ENCODE measurements at regions not wholly inside any gene's neighbourhood (a gene's known extent, or its start where the extent isn't known, plus 50 kb on each side); places are given as distances from the start of the nearest gene placed in this dataset.

DNA sequence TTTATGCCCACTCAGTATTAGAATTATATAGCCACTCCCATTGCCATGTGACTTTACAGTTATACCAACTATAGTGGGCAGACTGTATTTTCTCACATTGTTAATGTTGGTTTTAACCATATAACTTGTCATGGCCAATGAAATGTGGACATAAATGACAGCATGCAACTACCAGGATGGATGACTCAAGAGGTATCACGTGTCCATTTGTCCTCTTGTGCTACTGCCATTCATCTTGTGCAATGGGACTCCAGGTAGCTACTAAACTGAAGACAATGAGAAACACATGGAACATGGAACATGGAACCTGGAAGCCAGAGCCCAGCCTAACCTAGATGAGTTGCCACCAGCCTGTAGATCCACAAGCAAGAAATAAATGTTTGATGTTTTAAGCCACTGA lies 242.7 kb upstream of the IPO5 start:
- WGBS (ENCODE audit: insufficient coverage, insufficient replicate concordance, low lambda C conversion rate, missing lambda C conversion rate): 0% methylated on average over 1 of the region's 1 CpG
- Histone ChIP-seq H3K4me1 (ENCODE audit: control insufficient read depth, insufficient read depth, low read length) (no peaks in the 10 kb centered on the region), H3K27ac (ENCODE audit: control insufficient read depth, insufficient read depth) (no peak overlapping the region), H3K36me3 (ENCODE audit: control insufficient read depth in 2 of 2, insufficient read depth in 2 of 2, low read length in 1 of 2) (no peaks in the 10 kb centered on the region), H4K20me1 (ENCODE audit: control insufficient read depth, insufficient read depth) (no peaks in the 10 kb centered on the region), H3K9ac (ENCODE audit: control insufficient read depth, insufficient read depth, low read length) (no peak overlapping the region), H3K27me3 (replicated peaks in 1 of 2; ENCODE audit: control insufficient read depth in 2 of 2, insufficient read depth in 2 of 2, low read length in 1 of 2) (no peaks in the 10 kb centered on the region), H2AFZ (ENCODE audit: control insufficient read depth, low read depth, low read length) (no peak overlapping the region), H3K79me2 (ENCODE audit: control insufficient read depth, insufficient read depth, low read length) (no peaks in the 10 kb centered on the region), H3K4me2 (ENCODE audit: control insufficient read depth, insufficient read depth) (no peak overlapping the region), H3K9me3 (replicated peaks; ENCODE audit: control insufficient read depth, insufficient read depth, low read length) (no peaks in the 10 kb centered on the region), H3K4me3 (no peak overlapping the region)
- ATAC-seq (no peak), FAIRE-seq (no peak), DNase-seq (ENCODE audit: low read depth, low spot score) (no peak)
- intact Hi-C loops (cut with micrococcal nuclease; ENCODE audit: unreplicated experiment) (no loop called here), in situ Hi-C loops (cut with MboI) (no loop called here)
- ChIA-PET CTCF (interaction anchor here (0.9 kb wide), 1 partner anchor 52 kb away, joined by 3 read pairs; no protein-coding TSS in a partner anchor), RAD21 (ENCODE audit: unreplicated experiment) (no interaction called here), SMC1A (ENCODE audit: uncharacterized antibody, unreplicated experiment) (no interaction called here), POLR2A (no interaction called here)
- BruUV-seq (replicated peaks): no TSS peak
- no peak for TF ChIP-seq MXI1 (IDR thresholded peaks at IDR 0.05; ENCODE audit: low read depth, low read length)
- TF ChIP-seq ZBED1 (IDR thresholded peaks at IDR 0.05; ENCODE audit: borderline replicate concordance): no peak
- no peak for TF ChIP-seq CBX5 (IDR thresholded peaks at IDR 0.05; ENCODE audit: low read depth)
- TF ChIP-seq, protein P1, sequence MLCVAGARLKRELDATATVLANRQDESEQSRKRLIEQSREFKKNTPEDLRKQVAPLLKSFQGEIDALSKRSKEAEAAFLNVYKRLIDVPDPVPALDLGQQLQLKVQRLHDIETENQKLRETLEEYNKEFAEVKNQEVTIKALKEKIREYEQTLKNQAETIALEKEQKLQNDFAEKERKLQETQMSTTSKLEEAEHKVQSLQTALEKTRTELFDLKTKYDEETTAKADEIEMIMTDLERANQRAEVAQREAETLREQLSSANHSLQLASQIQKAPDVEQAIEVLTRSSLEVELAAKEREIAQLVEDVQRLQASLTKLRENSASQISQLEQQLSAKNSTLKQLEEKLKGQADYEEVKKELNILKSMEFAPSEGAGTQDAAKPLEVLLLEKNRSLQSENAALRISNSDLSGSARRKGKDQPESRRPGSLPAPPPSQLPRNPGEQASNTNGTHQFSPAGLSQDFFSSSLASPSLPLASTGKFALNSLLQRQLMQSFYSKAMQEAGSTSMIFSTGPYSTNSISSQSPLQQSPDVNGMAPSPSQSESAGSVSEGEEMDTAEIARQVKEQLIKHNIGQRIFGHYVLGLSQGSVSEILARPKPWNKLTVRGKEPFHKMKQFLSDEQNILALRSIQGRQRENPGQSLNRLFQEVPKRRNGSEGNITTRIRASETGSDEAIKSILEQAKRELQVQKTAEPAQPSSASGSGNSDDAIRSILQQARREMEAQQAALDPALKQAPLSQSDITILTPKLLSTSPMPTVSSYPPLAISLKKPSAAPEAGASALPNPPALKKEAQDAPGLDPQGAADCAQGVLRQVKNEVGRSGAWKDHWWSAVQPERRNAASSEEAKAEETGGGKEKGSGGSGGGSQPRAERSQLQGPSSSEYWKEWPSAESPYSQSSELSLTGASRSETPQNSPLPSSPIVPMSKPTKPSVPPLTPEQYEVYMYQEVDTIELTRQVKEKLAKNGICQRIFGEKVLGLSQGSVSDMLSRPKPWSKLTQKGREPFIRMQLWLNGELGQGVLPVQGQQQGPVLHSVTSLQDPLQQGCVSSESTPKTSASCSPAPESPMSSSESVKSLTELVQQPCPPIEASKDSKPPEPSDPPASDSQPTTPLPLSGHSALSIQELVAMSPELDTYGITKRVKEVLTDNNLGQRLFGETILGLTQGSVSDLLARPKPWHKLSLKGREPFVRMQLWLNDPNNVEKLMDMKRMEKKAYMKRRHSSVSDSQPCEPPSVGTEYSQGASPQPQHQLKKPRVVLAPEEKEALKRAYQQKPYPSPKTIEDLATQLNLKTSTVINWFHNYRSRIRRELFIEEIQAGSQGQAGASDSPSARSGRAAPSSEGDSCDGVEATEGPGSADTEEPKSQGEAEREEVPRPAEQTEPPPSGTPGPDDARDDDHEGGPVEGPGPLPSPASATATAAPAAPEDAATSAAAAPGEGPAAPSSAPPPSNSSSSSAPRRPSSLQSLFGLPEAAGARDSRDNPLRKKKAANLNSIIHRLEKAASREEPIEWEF (IDR thresholded peaks at IDR 0.05; ENCODE audit: insufficient replicate concordance, low read depth, low read length): no peak
- no peak for TF ChIP-seq ETV6 (conservative IDR thresholded peaks at IDR 0.05 in 1 of 2, IDR thresholded peaks at IDR 0.05 in 1 of 2; ENCODE audit: borderline replicate concordance in 1 of 2, low read depth in 1 of 2)
- TF ChIP-seq, protein P2, sequence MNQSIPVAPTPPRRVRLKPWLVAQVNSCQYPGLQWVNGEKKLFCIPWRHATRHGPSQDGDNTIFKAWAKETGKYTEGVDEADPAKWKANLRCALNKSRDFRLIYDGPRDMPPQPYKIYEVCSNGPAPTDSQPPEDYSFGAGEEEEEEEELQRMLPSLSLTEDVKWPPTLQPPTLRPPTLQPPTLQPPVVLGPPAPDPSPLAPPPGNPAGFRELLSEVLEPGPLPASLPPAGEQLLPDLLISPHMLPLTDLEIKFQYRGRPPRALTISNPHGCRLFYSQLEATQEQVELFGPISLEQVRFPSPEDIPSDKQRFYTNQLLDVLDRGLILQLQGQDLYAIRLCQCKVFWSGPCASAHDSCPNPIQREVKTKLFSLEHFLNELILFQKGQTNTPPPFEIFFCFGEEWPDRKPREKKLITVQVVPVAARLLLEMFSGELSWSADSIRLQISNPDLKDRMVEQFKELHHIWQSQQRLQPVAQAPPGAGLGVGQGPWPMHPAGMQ (IDR thresholded peaks at IDR 0.05; ENCODE audit: borderline replicate concordance): no peak

Data from GM12878 (cell line).